ENCODE measurements at regions not wholly inside any gene's neighbourhood (a gene's known extent, or its start where the extent isn't known, plus 50 kb on each side); places are given as distances from the start of the nearest gene placed in this dataset.

GRCh38 chr4:10334506-10335028 lies 122.7 kb downstream of the ZNF518B start:
- DNase-seq: no peak

- no peak for DNase-seq
Measured at GRCh38 chr4:10333942-10334341, 123.3 kb downstream of the ZNF518B start.

- no peak for DNase-seq
Measured at GRCh38 chr4:10326075-10326474, 131.2 kb downstream of the ZNF518B start.

GRCh38 chr4:10321931-10322330 lies 135.3 kb downstream of the ZNF518B start:
- no peak for DNase-seq

- no peak for DNase-seq
Measured at GRCh38 chr4:10320130-10320529, 137.1 kb downstream of the ZNF518B start.

GRCh38 chr4:10317345-10317744 lies 139.9 kb downstream of the ZNF518B start:
- DNase-seq: no peak

- no peak for DNase-seq
Measured at GRCh38 chr4:10316851-10317250, 140.4 kb downstream of the ZNF518B start.

- DNase-seq: no peak
Measured at GRCh38 chr4:10315638-10316037, 141.6 kb downstream of the ZNF518B start.

- DNase-seq: no peak
Measured at GRCh38 chr4:10312568-10312967, 144.7 kb downstream of the ZNF518B start.

GRCh38 chr4:10311939-10312338 lies 145.3 kb downstream of the ZNF518B start:
- DNase-seq: no peak

GRCh38 chr4:10305816-10306215 lies 151.4 kb downstream of the ZNF518B start:
- DNase-seq: no peak

- DNase-seq: no peak
Measured at GRCh38 chr4:10303291-10303690, 153.9 kb downstream of the ZNF518B start.

- DNase-seq: no peak
Measured at GRCh38 chr4:10302096-10302495, 155.1 kb downstream of the ZNF518B start.

- DNase-seq: no peak
Measured at GRCh38 chr4:10299601-10300000, 157.6 kb downstream of the ZNF518B start.

- DNase-seq: no peak
Measured at GRCh38 chr4:10298681-10299080, 158.5 kb downstream of the ZNF518B start.

GRCh38 chr4:10296730-10297129 lies 160.5 kb downstream of the ZNF518B start:
- no peak for DNase-seq

GRCh38 chr4:10295301-10295700 lies 161.9 kb downstream of the ZNF518B start:
- DNase-seq: no peak

- DNase-seq: no peak
Measured at GRCh38 chr4:10289538-10289906, 167.7 kb downstream of the ZNF518B start.

GRCh38 chr4:10288830-10289537 lies 168.2 kb downstream of the ZNF518B start:
- DNase-seq: no peak

- no peak for DNase-seq
Measured at GRCh38 chr4:10285028-10285427, 168.4 kb upstream of the WDR1 start.

GRCh38 chr4:10283761-10284160 lies 167.2 kb upstream of the WDR1 start:
- DNase-seq: no peak

- no peak for DNase-seq
Measured at GRCh38 chr4:10281996-10282395, 165.4 kb upstream of the WDR1 start.

- no peak for DNase-seq
Measured at GRCh38 chr4:10279261-10279660, 162.7 kb upstream of the WDR1 start.

GRCh38 chr4:10278071-10278470 lies 161.5 kb upstream of the WDR1 start:
- DNase-seq: no peak

GRCh38 chr4:10276152-10276551 lies 159.6 kb upstream of the WDR1 start:
- no peak for DNase-seq
